ENCODE measurements at regions not wholly inside any gene's neighbourhood (a gene's known extent, or its start where the extent isn't known, plus 50 kb on each side); places are given as distances from the start of the nearest gene placed in this dataset.
"Not testable (repeated sequence)": the region's sequence is repeated elsewhere in the genome, so short reads cannot be mapped to it uniquely, and the experiment has no call there.

GRCh38 chr11:36790526-36790925, 192.5 kb upstream of the RAG2 start:
- DNase-seq (ENCODE audit: low spot score): no peak

GRCh38 chr11:36783808-36784207, 185.8 kb upstream of the RAG2 start:
- DNase-seq (ENCODE audit: low spot score): no peak

- DNase-seq (ENCODE audit: low spot score): no peak
Measured at GRCh38 chr11:36779791-36780190, 181.8 kb upstream of the RAG2 start.

GRCh38 chr11:36777311-36777710, 179.3 kb upstream of the RAG2 start:
- DNase-seq (ENCODE audit: low spot score): no peak

GRCh38 chr11:36775756-36776155, 177.7 kb upstream of the RAG2 start:
- DNase-seq (ENCODE audit: low spot score): no peak

GRCh38 chr11:36775130-36775529, 177.1 kb upstream of the RAG2 start:
- no peak for DNase-seq (ENCODE audit: low spot score)

GRCh38 chr11:36774603-36775002, 176.6 kb upstream of the RAG2 start:
- no peak for DNase-seq (ENCODE audit: low spot score)

- DNase-seq (ENCODE audit: low spot score): no peak
Measured at GRCh38 chr11:36763187-36763586, 165.2 kb upstream of the RAG2 start.

GRCh38 chr11:36757075-36757474, 159.0 kb upstream of the RAG2 start:
- no peak for DNase-seq (ENCODE audit: low spot score)

GRCh38 chr11:36753960-36754359, 155.9 kb upstream of the RAG2 start:
- no peak for DNase-seq (ENCODE audit: low spot score)

GRCh38 chr11:36751996-36752395, 154.0 kb upstream of the RAG2 start:
- DNase-seq (ENCODE audit: low spot score): no peak

GRCh38 chr11:36751335-36751781, 153.3 kb upstream of the RAG2 start:
- DNase-seq (ENCODE audit: low spot score): peak; percentile 68

GRCh38 chr11:36750349-36750748, 152.3 kb upstream of the RAG2 start:
- no peak for DNase-seq (ENCODE audit: low spot score)

- DNase-seq (ENCODE audit: low spot score): no peak
Measured at GRCh38 chr11:36748836-36749235, 150.8 kb upstream of the RAG2 start.

GRCh38 chr11:36746886-36747710, 149.1 kb upstream of the RAG2 start:
- DNase-seq (ENCODE audit: low spot score): peak; percentile 85

GRCh38 chr11:36744375-36745168, 146.5 kb upstream of the RAG2 start:
- DNase-seq (ENCODE audit: low spot score): peak; percentile 68

- no peak for DNase-seq (ENCODE audit: low spot score)
Measured at GRCh38 chr11:36743039-36743438, 145.0 kb upstream of the RAG2 start.

GRCh38 chr11:36741515-36741914, 143.5 kb upstream of the RAG2 start:
- no peak for DNase-seq (ENCODE audit: low spot score)

GRCh38 chr11:36738292-36738861, 140.3 kb upstream of the RAG2 start:
- no peak for DNase-seq (ENCODE audit: low spot score)

GRCh38 chr11:36736103-36736502, 138.1 kb upstream of the RAG2 start:
- DNase-seq (ENCODE audit: low spot score): no peak

- DNase-seq (ENCODE audit: low spot score): not testable (repeated sequence)
Measured at GRCh38 chr11:36733721-36734120, 135.7 kb upstream of the RAG2 start.

- no peak for DNase-seq (ENCODE audit: low spot score)
Measured at GRCh38 chr11:36730761-36731160, 132.7 kb upstream of the RAG2 start.

GRCh38 chr11:36729825-36730224, 131.8 kb upstream of the RAG2 start:
- no peak for DNase-seq (ENCODE audit: low spot score)
